ENCODE measurements at regions not wholly inside any gene's neighbourhood (a gene's known extent, or its start where the extent isn't known, plus 50 kb on each side); places are given as distances from the start of the nearest gene placed in this dataset.

GRCh38 chr6:33927112-33927511 is 123.3 kb upstream of the MLN start:
- no peak for TF ChIP-seq CTCF (IDR thresholded peaks at IDR 0.05; ENCODE audit: extremely low read depth, missing control alignments)
- no peak for DNase-seq (ENCODE audit: low spot score)

- no peak for TF ChIP-seq CTCF (IDR thresholded peaks at IDR 0.05; ENCODE audit: extremely low read depth, missing control alignments)
- DNase-seq (ENCODE audit: low spot score): no peak
Observed at GRCh38 chr6:33926451-33926850, 122.6 kb upstream of the MLN start.

GRCh38 chr6:33925936-33926335 is 122.1 kb upstream of the MLN start:
- no peak for TF ChIP-seq CTCF (IDR thresholded peaks at IDR 0.05; ENCODE audit: extremely low read depth, missing control alignments)

GRCh38 chr6:33925210-33925609 is 121.4 kb upstream of the MLN start:
- no peak for DNase-seq (ENCODE audit: low spot score)
- no peak for TF ChIP-seq CTCF (IDR thresholded peaks at IDR 0.05; ENCODE audit: extremely low read depth, missing control alignments)

More at GRCh38 chr6:33925936-33926335, 122.1 kb upstream of the MLN start:
- DNase-seq (ENCODE audit: low spot score): no peak

- no peak for TF ChIP-seq CTCF (IDR thresholded peaks at IDR 0.05; ENCODE audit: extremely low read depth, missing control alignments)
- no peak for DNase-seq (ENCODE audit: low spot score)
Observed at GRCh38 chr6:33924681-33925080, 120.9 kb upstream of the MLN start.

- TF ChIP-seq CTCF (IDR thresholded peaks at IDR 0.05; ENCODE audit: extremely low read depth, missing control alignments): no peak
- no peak for DNase-seq (ENCODE audit: low spot score)
Observed at GRCh38 chr6:33923857-33924514, 120.2 kb upstream of the MLN start.

GRCh38 chr6:33921745-33922144 is 117.9 kb upstream of the MLN start:
- TF ChIP-seq CTCF (IDR thresholded peaks at IDR 0.05; ENCODE audit: extremely low read depth, missing control alignments): no peak
- DNase-seq (ENCODE audit: low spot score): no peak
